Astrocyte of the hippocampus (primary cell): ENCODE measurements at regions not wholly inside any gene's neighbourhood (a gene's known extent, or its start where the extent isn't known, plus 50 kb on each side); places are given as distances from the start of the nearest gene placed in this dataset.

ENCODE experiments used
- DNase-seq: peaks from one replicate; pipeline ENCODE4 v3.0.0; 2011; ENCODE audit warnings: low read depth, low spot score

DNA sequence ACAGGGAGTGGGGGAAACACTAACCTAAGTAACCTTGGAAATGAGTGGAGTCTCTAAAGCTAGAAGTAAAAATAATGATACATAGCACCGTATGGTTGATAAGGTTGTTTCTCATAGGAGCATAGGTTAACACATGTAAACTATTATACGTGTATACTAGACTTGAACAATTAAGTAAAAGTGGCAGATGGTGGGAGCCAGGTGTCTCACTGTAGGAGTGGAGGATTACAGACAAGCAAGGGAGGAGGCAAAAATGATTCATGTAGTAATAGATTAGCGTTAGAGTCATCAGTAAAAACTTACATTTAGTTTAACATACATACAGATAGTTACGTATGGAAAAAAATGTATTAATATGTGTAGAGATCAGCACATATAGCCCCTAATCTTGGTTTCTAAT, 138.4 kb upstream of the DSCAM start:
- no peak for DNase-seq

DNA sequence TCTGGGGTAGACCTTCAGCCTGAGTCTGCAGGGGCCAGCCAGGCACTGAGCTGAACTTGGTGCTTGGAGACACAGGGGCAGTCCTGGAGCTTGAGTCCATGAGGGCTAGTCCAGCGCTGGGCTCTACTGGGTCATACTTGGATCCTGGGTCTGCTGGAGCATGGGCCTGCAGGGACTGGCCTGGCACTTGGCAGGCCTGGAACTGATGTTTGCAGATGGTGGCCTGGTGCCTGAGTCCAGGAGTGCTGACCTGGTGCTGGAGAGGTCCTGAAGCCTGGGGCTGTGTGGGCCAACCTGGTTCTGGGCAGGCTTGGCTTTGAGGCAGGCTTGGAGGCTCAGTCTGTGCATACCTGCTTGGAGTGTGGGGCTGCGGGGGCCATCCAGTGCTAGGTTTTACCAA, 143.4 kb upstream of the DSCAM start:
- no peak for DNase-seq

DNA sequence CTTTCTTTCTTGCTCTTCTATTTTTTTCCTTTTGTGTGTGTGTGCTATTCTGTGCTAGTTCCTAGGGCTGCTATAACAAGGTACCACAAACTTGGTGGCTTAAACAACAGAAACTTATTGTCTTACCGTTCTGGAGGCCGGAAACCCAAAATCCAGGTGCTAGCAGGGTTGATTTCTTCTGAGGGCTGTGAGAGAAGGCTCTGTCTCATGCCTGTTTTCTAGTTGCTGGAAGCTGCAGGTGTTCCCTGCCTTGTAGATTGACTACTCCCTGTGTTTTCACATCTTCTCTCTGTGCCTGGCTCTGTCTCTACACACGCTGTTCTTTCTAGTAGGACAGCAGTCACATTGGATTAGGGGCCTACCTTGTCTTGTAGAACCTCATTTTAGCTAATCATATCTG, 150.9 kb upstream of the DSCAM start:
- no peak for DNase-seq

DNA sequence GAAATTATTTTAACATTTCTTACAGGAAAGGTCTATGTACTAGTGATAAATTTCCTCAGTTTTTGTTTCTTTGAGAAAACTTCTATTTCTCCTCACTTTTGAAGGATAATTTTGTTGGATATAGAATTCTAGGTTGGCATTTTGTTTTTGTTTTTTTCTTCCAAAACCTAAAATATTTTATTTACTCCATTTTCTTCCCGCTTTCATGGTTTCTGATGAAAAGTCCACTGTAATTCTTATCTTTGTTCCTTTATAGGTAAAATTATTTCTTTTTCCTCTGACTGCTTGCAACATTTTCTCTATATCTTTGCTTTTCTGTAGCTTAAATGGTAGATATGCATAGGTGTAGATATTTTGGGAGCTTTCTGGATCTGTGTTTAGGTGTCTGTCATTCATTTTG, 153.9 kb upstream of the DSCAM start:
- DNase-seq = no peak

DNA sequence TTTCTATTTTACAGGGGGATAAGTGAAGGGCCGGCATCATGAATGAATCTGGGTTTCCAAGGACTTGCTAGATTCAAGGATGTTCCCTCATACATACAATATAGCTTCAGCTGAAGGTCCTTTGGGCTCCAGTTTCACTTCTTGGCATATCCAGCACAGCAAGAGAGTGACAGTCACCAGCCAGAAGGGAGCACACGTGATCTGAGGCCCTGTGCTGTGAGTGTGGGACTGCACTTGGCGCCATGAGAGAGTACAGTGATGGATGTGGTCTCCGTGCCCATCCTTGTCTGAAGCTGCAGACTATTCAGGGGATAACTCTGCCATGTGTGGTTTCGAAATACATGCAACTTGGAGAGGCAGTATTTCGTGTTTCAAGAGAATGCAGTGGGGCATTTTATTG, 159.7 kb upstream of the DSCAM start:
- DNase-seq = no peak

DNA sequence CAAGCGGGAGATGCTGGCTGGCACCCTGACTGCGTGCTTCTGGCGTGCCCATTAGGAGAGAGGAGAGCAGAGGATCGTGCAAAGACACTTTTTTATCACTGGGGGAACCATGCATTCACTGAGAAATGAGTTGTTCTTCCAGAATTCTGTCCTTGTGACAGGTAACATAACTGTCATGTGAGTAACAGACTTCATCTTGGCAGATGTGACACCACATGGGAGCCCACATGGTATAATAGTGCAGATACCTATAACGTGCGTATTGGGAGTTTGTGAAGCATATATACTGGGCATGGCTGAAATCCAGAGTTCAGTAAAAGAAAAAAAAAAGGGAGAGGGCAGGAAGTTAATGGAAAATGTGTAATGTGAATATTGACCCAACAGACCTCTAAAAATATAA, 159.6 kb upstream of the BACE2 start:
- DNase-seq = no peak

DNA sequence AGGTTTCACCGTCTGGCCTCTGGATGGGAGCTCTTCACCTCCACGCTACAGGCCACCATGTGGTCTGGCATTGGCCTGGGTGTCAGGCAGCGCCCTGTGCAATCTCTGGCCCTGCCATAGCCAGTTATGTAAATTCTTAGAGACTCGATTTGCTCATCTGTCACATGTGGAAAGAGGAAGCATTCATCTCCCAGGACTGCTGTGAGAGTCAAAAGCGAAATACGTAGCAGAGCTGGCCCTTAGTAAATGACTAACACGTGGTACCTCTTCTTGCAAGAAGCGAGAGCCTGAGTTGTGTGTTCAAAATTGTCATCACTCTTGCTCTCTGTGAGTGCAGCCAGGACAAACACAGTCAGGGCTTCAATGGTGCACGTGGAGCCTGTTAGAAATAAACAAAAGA, 159.0 kb upstream of the BACE2 start:
- no peak for DNase-seq

DNA sequence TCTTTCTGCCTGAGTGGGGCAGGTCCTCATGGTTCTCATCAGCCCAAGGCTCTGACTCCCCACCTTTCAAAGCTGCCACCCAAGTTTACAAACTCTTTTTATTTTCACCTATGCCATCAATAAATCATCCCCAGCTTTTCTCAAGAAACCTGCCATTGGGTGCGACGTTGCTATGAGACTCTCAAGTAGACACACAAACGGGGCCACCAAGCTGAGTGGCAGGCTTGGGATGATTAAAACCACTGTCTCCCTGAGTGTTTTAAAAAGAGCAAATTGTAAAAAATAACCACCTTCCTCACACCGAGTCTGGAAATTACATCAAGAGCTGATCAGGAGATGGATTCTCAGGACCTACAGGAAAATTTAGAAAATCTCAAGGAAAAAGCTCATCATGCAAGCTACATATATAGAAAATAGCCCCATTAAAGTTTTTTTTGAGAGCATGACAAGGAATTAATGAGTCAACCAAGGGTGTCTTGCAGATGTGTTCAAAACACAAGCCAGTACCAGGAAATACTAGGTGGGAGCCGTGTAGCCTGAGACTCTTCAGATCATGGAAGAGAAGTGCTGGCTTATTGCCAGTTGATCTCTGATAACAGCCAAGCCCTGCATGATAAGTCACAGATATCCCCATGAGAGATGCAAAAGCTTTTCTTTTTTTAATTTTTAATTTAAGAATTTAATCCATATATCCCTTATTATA, 158.4 kb upstream of the BACE2 start:
- DNase-seq = no peak

GRCh38 chr21:41010101-41010435, 157.9 kb upstream of the BACE2 start:
- DNase-seq = no peak

DNA sequence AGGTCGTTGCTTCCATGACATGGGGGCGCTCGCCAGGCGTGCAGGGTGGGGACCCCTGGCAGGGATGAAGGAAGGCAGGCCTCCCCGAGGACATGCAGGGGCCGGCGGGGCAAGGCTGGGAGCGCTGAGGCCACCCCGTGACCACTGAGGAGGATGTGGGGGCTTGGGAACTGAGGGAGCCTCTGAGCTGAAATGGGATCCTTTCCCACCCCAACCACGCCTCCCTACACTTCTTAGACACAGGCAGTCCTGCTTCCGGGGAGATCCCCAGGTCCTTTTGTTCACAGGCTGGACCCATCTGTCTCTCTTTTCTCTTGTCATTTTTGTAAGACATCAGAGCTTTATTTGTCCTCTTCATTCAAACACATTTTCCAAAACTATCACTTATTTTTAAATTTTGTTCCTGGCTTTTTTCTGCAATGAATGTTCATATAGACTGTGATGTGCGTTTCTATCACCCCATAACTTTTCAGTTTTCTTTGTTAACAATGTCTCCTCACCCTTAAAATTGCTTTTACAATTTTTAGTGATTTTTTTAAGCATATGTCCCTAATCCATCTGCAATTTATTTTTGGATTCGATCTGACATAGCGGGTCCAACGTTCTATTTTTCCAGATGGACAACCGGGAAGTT, 156.7 kb upstream of the BACE2 start:
- no peak for DNase-seq

- DNase-seq = no peak
Observed at GRCh38 chr21:41011951-41012366, 156.0 kb upstream of the BACE2 start.

DNA sequence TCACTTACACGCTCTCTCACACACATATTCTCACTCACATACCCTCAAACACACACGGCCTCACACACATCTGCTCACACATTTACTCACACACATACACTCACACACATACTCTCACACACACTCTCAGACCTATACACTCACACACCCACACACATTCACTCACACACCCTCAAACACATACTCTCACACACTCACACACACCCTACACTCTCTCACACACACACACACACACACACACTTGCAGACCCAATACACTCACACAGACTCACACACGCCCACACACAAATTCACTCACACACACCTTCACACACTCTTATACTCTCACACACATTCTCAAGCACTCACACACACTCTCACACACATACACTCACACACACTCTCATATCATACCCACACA, 155.5 kb upstream of the BACE2 start:
- DNase-seq = no peak

DNA sequence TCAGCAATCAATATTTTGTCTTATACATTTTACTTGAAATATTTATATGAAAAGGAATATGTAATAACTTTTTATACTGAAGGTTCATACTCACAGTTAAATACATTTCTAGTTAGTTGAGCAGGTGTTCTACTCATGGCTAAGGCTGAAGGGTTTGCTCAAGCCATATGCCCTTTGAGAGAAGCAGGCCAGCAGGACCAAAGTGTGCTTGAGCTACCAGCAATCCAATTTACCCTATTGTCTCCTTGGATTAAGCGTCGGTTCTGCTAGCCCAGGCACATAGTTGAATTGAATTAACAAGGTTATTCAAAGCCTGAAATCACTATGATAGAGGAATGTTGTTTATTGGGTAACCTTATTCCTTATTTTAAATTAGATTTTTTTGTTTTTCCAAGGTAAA, 151.5 kb upstream of the BACE2 start:
- DNase-seq = no peak

GRCh38 chr21:41018431-41018830, 149.5 kb upstream of the BACE2 start:
- no peak for DNase-seq

GRCh38 chr21:41023936-41024335, 144.0 kb upstream of the BACE2 start:
- DNase-seq = no peak

GRCh38 chr21:41024341-41024740, 143.6 kb upstream of the BACE2 start:
- DNase-seq = no peak

DNA sequence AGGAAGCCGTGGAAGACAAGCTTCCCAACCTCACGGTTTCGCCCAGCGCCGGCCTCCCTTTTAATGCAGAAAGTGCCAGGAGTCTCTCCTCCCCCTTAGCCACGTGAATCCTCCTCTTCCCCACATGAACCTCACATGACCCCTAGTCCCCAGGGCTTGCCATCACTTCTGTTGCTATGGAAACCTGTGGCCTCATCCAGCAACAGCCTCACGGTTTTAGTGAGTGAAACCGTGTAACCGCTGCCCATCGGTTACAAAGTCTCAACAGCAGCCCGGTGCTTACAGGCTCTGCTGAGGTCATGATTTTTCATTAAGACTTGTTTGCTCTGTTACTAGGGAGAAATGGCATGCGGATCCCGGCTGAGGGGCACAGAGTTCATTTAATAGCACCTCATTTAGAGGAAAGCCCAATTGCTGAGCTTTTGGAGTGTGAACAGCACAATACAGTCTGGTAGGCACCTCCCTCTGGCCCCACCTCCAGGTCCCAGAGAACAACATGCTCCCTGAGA, 143.2 kb upstream of the BACE2 start:
- peak; percentile 2 for DNase-seq

DNA sequence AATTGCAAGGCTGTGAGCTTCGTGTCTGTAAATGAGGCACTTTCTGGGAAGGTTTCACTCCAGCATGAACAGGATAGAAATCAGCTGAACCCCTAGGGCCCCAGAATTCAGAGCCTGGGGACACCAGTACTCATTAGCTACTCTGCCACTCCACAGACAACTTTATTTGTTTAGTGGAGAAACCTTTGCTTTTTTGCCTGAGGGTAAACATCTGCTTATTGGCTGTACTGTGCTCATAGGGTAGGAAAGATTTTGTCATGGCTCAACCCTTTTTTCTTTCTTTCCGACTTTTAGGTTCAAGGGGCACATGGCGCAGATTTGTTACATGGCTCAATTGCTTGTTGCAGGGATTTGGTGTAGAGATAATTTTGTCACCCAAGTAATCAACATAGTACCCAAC, 138.4 kb upstream of the BACE2 start:
- no peak for DNase-seq

GRCh38 chr21:41031701-41032220, 136.2 kb upstream of the BACE2 start:
- DNase-seq = no peak

- peak; percentile 26 for DNase-seq
Observed at GRCh38 chr21:41032541-41032940, 135.4 kb upstream of the BACE2 start.

DNA sequence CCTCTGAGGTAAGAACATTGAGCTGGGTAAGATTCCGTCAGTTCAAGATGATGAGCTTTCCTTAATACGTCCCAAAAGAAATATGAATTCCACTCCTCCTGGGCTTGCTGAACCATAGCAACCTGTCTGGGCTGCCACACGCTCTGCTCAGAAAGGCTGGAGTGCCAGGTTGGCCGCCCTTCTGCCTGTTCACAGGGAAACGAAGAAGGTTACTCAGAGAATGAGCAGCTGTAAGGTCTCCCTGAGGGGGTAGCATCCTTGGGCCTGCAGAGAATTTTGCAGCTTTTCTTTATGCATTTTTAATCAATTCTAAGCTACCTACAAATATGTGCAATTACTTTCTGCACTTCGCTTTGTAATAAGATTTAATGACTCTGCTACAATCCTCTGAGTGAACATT, 130.7 kb upstream of the BACE2 start:
- no peak for DNase-seq

GRCh38 chr21:41037936-41038335, 130.0 kb upstream of the BACE2 start:
- DNase-seq = no peak

GRCh38 chr21:41043014-41043413, 124.9 kb upstream of the BACE2 start:
- DNase-seq = no peak
